Skin of body (tissue), 1 donor: ENCODE measurements at regions not wholly inside any gene's neighbourhood (a gene's known extent, or its start where the extent isn't known, plus 50 kb on each side); places are given as distances from the start of the nearest gene placed in this dataset.

Source experiments
- DNase-seq: peaks from one replicate; lab custom pipeline; 2025; lab: John Stamatoyannopoulos, UW

DNA sequence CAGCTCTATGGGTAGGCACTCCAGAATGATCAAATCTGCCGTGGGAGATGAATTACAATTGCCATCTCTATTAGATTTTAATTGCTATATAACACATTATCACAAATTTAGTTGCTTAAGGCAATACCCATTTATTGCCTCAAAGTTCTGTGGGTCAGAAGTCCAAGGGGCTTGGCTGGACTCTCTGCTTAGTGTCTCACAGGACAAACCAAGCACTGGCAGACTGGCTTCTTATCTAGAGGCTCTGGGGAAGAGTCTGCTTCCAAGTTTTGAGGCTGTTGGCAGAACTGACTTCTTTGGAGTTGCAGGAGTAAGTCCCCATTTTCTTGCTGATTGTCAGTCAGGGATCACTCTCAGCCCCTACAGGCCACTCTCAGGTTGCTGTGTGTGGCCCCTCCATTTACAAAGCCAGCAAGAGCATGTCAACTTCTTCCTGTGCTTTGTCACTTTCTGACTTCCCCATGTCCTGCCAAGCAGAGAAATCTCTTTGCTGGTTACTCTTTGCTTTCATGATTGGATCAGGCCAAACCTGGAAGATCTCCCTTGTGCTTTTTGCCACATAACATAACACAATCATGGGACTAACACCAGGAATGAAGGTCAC lies 93.5 kb upstream of the PRICKLE2 start:
- no peak for DNase-seq

DNA sequence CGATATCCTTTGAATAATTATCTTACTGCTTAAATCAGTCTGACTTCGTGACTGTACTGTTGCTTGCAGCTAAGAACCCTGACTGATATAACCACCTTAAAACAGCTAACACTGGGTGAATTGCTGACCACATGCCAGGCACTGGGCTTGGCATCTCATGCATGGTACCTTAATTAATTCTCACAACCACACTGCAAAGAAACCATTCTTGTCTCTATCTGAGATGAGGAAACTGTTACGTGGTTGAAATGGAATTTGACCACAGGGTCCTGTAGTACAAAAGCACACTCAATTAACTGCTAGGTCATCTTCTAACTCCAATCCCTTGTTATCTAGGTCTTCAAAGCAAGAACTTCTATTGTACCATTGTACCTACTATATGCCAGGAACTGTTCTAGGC lies 92.7 kb upstream of the PRICKLE2 start:
- DNase-seq = no peak

DNA sequence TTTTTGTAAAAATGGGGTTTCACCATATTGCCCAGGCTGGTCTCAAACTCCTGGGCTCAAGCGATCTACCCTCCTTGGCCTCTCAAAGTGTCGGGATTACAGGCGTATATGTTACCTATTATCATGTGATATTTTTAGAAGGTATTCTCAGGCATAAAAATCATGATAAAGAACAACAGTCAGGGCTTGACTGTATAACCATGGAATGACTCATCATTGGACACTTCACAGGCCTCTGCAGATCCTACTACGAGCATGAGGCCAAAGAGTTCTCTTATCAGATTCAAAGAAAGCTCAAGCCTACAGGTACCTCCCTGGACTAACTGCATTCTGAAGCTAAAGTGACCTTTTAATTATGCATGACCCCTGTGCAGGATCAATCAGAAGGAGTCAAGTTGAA lies 91.7 kb upstream of the PRICKLE2 start:
- DNase-seq = no peak

DNA sequence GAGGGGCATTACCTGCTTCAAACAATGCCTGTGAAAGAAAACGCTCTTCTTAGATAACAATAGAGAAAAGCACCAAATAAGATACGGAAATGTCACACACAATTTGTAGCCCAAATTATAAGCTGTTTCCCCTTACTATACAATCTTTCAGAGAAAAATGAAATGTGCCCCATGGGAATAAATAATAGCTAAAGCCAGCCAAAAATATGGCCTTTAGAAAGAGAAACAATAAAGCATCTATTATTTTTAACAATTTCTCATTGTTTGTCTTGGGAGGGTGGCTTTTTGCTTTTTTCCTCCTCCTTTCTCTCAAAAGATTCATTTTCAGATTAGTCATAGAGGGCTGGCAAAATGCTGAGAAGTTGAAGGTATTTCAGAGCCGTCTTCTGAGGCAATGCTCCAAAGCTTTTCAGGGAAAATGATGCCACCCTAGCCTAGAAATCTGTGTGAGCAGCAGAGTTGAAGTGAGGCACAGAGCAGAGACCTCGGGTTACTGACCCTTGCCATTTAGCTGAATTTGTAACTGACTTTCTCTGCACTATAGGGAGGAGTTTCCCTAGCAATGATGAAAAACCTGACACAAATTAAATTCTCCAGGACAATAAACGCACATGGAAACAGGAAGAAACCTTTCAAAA lies 86.3 kb upstream of the PRICKLE2 start:
- DNase-seq = no peak

DNA sequence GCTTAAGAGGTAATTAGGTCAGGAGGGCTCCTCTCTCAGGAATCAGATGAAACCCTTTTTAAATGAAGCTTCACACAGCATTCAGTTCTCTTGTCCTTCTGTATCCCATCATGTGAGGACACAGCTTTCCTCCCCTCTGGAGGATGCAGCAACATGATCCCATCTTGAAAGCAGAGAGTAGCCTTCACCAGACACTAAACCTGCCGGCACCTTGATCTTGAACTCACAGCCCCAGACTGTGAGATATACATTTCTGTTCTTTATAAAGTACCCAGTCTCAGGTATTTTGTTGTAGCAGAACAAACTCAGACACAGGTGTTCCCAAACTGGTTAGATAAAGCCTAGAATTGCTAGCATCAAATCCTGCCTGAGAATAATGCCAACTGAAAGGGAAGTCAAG lies 83.7 kb upstream of the PRICKLE2 start:
- no peak for DNase-seq

DNA sequence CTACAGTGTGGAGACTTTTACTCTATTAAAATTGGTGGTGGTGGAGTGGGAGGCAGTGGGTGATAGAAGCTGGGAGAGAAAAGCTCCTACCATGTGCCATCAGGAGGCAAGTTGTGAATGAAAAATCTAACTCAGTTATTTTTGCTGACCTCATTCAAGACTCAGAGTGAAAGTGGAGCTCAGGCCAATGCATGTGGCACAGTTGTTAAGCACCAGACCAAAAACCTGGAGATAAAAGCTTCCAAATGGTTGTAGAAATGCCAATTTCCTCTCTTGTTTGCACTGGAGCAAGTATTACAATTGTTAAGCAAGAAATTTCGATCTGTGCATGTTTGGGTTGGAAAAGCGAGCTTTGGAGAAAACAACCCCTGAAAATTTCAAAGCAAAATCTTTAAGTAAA lies 81.5 kb upstream of the PRICKLE2 start:
- peak; percentile 88 for DNase-seq

DNA sequence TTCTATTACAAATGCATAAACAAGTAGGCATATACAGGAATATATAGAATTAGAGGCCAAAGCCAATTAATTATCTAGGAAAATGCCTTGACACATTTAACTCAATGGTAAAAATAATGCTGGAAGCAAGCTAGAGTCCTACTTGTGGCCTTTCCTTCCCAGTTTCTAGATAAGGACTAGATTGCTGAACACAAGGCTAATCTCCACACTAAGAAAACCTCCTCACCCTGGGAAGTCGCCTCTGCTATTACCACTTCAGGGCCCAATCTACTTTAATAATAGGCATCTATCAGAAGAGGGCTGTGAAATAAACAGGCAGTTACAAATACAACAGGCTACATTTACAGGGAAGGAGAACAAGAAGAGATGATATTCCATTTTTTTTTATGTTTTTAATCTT lies 80.5 kb upstream of the PRICKLE2 start:
- DNase-seq = no peak

DNA sequence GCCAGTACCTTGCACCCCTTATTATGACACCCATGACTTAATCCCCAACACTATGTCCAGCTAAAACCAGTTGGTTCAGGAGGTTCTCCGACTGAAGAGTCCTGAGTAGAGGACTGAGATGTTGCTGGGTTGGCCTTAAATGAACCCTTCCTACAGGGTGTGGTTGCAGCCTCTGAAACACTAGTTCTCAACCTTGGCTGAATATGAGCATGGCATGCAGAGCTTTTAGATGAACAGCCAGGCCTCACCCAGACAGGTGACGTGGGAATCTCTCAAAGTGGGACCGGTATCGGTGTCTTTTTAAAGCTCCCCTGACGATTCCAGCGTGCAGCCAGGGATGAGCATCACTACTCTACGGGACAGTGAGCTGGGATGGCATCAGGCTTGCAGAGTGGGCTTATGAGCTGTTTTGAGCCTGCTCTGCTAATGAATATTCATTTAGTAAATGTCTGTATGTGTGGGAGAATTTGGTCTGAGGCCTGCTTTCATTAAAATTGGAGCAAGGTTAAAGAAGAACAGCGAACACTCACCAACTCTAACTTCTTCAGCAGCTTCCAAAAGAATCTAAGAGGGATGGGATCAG lies 79.7 kb upstream of the PRICKLE2 start:
- no peak for DNase-seq

DNA sequence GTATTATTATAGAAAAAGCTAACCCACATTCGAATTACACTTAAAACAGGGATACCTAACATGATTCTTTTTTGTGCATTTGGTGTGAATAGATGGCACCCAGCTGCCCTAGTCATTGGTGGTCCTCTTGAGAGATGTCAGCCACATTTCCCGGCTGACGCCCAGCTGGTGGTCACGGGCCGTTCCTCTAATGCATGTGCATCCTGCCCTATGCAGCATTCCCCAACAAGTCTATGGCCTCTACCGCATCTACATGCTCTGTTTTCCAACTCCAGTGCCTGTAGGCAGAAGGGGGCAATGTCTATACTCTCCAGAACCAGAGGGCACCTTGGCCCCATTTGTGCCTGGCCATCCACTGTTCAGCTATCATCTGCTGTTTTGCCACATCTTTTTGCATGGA lies 78.6 kb upstream of the PRICKLE2 start:
- no peak for DNase-seq

DNA sequence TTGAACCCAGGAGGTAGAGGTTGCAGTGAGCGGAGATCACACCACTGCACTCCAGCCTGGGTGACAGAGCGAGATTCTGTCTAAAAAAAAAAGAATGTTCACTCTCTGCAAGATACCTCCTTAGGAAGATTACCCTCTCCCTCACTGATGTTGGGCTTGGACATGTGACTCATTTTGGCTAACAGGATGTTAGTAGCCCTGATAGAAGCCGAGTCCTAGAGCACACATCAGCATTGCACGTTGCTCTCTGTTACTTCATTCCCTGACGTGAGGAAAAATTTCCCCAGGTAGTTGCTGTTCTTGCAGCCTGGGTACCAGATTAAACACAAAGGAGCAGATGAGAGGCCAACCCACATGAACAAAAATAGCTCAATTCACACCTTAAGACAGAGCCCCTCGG lies 78.1 kb upstream of the PRICKLE2 start:
- DNase-seq = no peak

DNA sequence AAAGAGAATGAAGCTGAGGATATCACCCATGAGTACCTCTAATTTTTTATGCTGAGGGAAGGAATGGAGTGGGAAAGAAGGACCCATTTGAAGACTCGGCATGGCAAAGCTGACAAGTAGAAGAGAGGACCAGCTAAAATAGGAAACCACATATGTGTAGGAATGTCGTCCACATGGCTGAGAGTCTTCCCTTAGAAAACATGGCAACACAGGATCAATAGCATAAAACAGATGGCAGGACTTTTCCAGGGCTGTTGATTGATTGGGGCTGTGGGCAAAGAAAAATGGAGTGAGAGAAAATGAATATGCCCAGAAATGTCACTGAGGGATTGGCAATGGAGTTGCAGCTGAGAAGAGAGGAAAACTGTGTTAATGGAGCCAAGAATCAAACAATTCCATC lies 76.2 kb upstream of the PRICKLE2 start:
- DNase-seq = no peak

DNA sequence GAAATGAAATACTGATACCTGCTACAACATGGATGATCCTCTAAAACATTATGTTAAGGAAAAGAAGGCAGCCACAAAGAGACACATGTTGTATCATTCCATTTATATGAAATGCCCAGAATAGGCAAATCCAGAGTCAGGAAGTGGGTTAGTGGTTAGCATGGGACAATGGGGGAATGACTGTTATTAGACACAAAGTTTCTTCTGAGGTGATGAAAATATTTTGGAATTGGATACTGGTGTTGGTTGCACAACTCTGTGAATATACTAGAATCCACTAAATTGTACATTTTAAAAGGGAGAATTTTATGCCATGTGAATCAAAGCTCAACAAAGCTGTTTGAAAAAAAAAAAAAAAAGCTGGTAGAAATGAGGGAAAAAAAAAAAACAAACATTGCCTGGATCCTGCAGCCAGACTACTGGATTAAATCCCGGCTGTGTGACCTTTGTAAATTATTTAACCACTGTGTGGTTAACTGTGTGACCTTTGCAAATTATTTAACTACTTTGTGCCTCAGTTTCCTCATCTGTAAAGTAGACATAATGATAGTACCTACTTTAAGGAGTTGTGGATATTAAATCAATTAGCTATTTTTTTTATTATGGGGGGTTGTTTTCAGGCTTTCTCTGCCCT lies 75.6 kb upstream of the PRICKLE2 start:
- no peak for DNase-seq

DNA sequence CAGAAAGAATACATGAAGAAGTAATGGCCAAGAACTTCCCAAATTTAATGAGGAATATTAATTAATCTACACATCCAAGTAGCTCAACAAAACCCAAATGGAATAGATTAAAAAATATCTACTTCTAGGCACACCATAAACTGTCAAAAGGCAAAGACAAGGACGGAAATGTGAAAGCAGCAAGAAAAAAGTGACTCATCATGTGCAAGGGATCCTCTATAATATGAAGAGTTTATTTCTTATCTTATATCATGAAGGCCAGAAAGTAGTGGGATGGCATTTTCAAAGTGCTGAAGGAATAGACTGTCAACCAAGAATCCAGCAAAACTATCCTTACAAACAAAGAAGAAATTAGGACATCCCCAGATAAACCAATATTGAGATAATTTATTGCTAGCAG lies 73.9 kb upstream of the PRICKLE2 start:
- no peak for DNase-seq

DNA sequence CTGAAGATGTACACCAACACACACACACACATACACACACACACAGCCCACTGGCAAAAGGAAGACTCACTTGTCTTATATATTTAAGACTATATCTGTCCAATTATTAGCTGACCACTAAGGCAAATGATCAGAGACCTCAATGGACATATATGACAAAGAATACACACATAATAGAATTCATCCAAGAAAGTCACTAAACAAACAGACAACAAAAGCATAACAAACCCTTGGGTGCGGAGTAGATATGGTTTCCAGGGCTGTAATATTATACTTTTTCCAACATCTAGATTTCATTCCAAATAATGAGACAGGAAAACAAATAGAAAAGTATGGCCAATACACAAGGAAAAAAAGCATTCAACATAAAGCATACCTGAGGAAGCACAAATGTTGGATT lies 72.3 kb upstream of the PRICKLE2 start:
- DNase-seq = no peak

DNA sequence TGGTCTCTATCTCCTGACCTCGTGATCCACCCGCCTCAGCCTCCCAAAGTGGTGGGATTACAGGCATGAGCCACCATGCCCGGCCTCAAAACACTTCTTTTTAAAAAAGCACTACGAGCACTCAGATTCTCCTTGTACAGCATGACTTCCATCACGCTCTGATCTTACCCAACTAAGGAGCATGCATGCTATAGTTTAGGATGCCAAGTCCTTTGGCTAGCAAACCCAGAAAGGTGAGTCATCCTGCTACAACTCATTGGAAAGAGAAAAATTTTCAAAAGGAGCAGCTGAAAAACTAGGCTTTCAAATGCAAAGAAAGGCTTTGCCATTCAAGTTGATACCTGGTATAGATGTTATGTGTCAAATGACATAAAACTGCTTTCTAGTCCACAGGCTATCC lies 70.3 kb upstream of the PRICKLE2 start:
- DNase-seq = no peak

DNA sequence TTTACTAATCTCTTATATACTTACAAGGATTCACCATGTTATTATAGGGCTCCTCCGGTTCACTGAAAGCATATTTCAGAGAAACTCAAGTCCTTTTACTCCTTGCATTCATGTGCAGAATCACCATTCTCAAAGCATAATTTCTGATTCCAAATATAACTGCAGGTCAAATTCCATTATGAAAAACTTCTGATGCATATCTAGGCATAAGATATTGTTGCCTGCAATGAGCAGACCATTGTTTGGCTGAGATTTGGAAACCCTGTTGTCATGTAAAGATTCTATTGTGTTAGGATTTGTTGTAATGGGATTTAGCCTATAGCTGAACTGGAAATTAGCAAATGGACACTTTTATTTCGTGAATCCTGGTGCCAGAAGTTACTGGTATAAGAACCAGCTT lies 69.5 kb upstream of the PRICKLE2 start:
- no peak for DNase-seq

DNA sequence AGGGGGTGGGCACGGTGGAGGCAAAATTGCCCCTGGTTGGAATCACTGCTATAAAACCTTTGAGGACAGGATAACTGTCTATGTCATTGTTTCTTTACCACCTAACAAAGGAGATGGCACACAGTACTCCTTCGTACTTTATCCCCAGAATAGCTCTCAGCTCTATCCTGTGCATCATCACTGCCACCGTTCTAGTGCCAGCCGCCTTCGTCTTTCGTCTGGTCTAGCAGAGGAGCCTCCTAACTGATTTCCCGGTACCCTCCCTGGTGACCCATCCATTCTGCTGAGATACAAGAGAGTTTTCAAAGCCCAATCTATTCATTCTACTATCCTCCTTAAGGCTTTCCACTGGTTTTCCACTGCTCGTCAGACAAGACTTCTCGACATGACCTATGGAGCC lies 67.9 kb upstream of the PRICKLE2 start:
- DNase-seq = no peak

DNA sequence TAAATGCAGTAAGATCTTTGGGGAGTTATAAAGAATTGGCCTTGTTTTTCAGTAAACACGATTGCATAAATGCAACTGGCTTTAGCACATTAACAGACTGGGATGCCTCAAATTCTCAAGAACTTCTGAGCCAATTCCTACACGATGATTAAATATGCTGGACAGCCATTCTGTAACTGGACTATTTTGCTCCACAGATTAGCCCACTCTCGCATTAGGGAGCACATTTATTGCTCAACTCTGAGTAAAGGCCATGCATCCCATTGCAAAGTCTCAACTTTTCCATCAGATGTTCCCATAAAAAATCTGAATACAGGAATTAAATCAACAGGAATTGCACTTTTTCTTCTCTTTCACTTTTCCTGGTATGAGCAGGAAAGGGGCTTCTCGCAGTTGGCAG lies 66.7 kb upstream of the PRICKLE2 start:
- peak; percentile 78 for DNase-seq

DNA sequence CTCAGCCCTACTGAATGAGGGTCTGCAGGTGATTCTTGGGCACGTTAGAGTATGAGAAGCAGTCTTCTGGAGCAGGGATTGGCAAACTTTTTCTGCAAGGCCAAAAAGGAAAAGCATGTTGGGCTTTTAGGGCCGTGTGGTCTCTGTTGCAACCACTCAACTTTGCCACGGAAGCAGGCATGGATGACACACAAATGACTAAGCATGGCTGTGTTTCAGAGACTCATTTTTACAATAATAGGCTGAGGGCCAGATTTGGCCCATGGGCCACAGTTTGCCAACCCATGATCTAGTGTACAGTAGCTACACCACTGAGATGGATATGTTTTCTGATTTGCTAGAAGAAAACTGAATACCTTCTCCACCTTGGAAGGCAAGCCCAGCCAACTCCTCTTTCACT lies 66.1 kb upstream of the PRICKLE2 start:
- DNase-seq = no peak

DNA sequence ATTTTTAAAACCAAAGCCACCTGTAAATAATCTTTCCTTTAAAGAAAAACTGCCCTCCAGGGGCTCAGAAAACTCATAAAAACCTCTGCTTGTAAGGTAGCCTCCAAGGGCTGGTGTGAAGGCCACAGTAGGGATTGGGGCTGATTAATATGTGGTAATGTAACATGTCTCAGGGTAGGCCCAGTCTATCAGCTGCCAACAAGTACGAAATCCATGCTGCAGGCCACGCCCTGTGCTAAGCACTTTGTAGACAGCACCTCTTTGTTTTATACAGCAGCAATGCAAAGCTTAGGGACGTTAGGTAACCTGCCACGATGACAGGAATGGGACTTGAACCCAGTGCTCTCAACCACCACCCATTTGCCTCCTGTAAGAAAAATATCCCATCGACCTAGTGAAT lies 65.6 kb upstream of the PRICKLE2 start:
- DNase-seq = no peak

DNA sequence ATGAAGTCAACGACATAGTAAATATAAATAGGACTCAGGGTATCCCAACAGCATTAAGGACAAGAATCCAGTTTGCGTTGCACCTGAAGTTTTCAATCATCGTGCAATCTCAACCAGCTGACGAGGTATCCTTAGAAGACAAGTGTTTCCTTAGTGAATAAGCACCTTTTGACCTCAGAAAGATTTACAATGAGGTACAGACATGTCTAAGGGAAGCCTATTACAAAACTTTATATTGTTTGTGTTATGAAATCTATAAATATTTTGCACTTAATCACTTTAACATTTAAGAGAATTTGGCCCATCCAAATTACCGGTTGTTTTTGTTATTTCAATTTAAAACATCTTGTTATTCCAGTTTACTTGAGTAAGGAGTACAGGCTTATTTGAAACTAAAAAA lies 64.9 kb upstream of the PRICKLE2 start:
- DNase-seq = no peak

DNA sequence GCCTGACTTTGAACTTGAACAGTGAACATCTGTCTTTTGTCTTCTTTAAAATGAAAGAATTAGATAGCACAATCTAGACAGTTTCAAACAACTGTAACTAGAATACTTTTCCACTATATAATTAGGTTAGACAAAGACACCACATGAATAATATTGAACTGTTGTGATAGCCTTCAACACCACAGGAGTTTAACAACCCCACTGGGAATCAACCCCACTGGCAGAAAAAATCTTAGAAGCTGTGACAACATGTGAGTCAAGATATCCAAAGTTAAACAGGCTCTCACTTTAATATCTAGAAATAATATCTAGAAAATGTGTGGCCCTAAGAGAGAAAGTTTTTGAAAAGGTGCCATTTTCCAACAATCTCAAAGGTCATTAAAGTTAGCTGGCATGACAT lies 64.4 kb upstream of the PRICKLE2 start:
- DNase-seq = no peak

DNA sequence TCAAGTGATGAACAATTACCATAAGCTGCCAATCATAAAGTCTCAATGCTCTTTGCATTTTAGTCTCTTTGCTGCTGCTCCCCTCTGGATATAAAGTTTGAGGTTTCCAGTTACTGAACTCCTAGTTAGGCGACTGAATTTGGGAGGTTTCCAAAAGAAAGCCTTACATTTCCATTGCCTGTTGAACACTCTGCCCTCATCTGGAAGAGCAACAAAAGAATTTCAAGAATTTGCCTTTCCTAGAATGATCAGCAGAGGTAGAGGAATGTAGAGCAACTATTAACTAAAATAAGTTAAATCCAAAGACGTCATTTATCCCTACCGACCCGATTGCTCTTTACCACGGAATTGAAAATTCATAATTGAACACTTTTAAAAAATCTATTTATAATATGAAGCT lies 53.4 kb upstream of the PRICKLE2 start:
- DNase-seq = no peak
